ENCODE measurements at regions not wholly inside any gene's neighbourhood (a gene's known extent, or its start where the extent isn't known, plus 50 kb on each side); places are given as distances from the start of the nearest gene placed in this dataset.

GRCh38 chr15:39016706-39017105 is 452.1 kb upstream of the RASGRP1 start:
- TF ChIP-seq SNAPC2 (CRISPR knock-in tag; IDR thresholded peaks at IDR 0.05) (no peak), ZNF34 (CRISPR knock-in tag; IDR thresholded peaks at IDR 0.05; ENCODE audit: borderline replicate concordance) (no peak), GABPA (IDR thresholded peaks at IDR 0.05; ENCODE audit: low read depth, low read length) (no peak), GABPA (CRISPR knock-in tag; IDR thresholded peaks at IDR 0.05; ENCODE audit: low read depth) (no peak), PATZ1 (CRISPR knock-in tag; IDR thresholded peaks at IDR 0.05) (no peak), NPAS2 (CRISPR knock-in tag; IDR thresholded peaks at IDR 0.05; ENCODE audit: borderline replicate concordance) (no peak)
